ENCODE measurements at regions not wholly inside any gene's neighbourhood (a gene's known extent, or its start where the extent isn't known, plus 50 kb on each side); places are given as distances from the start of the nearest gene placed in this dataset.

- no peaks in the 10 kb centered on the region for H3K36me3 ChIP-seq (replicated peaks in 1 of 2; ENCODE audit: control extremely low read depth in 1 of 2, control insufficient read depth in 1 of 2, extremely low read depth in 1 of 2, insufficient read depth in 2 of 2, low read length in 1 of 2)
- Mint-ChIP-seq H3K27me3 (peaks cover 46% of the 10 kb centered on the region), H3K27ac (no peak overlapping the region), H3K4me1 (no peaks in the 10 kb centered on the region), H3K9me3 (ENCODE audit: insufficient read depth) (no peaks in the 10 kb centered on the region), H3K4me3 (no peak overlapping the region)
- no peak overlapping the region for H3K9ac ChIP-seq (ENCODE audit: low read length)
- ChIA-PET CTCF (no interaction called here), POLR2A (no interaction called here)
- peaks cover 0 to 16% (median 2%) of the 10 kb centered on the region in 4 experiments for H3K27me3 ChIP-seq (replicated peaks in 1 of 4; ENCODE audit: control extremely low read depth in 1 of 4, control insufficient read depth in 3 of 4, insufficient read depth in 4 of 4, low read length in 3 of 4)
- H3K9me3 ChIP-seq (ENCODE audit: control extremely low read depth in 1 of 3, control insufficient read depth in 2 of 3, insufficient read depth in 1 of 3, low read length in 2 of 3): no peaks in the 10 kb centered on the region
- WGBS (ENCODE audit: insufficient coverage): no CpG with 5 or more reads among the region's 1 CpG
- intact Hi-C loops (cut with micrococcal nuclease): no loop called here
- no peaks in the 10 kb centered on the region for H3K4me1 ChIP-seq (ENCODE audit: control insufficient read depth in 2 of 2, insufficient read depth in 2 of 2, low read length in 2 of 2)
- no peak overlapping the region for H3K4me3 ChIP-seq (ENCODE audit: control extremely low read depth in 1 of 5, extremely low read depth in 1 of 5, insufficient read depth in 1 of 5, low read depth in 2 of 5, low read length in 4 of 5)
- no peak overlapping the region for H3K27ac ChIP-seq (ENCODE audit: low read length in 2 of 2)
- H4K20me1 ChIP-seq (ENCODE audit: control insufficient read depth, insufficient read depth, low read length, poor library complexity, severe bottlenecking): no peaks in the 10 kb centered on the region
- H2AFZ ChIP-seq (ENCODE audit: insufficient read depth, low read depth, low read length, poor library complexity, severe bottlenecking): no peak overlapping the region
- H3K79me2 ChIP-seq (ENCODE audit: control insufficient read depth, insufficient read depth, low read length): no peaks in the 10 kb centered on the region
- DNase-seq: no peak
- TF ChIP-seq CTCF (IDR thresholded peaks at IDR 0.05) (no peak), EZH2 (IDR thresholded peaks at IDR 0.05; ENCODE audit: borderline replicate concordance, insufficient read depth, low read depth, low read length, poor library complexity, severe bottlenecking) (no peak)
- no peak for ATAC-seq (ENCODE audit: low read depth)
- no peak overlapping the region for H3K4me2 ChIP-seq (replicated peaks; ENCODE audit: low read depth, low read length, poor library complexity, severe bottlenecking)
Measured at GRCh38 chr20:51253280-51253679, 230.4 kb upstream of the KCNG1 start.

GRCh38 chr20:51249781-51250180 is 226.9 kb upstream of the KCNG1 start:
- no peak for DNase-seq
- Mint-ChIP-seq H3K4me1 (no peaks in the 10 kb centered on the region), H3K4me3 (no peak overlapping the region), H3K27ac (no peak overlapping the region), H3K9me3 (ENCODE audit: insufficient read depth) (no peaks in the 10 kb centered on the region), H3K27me3 (peaks cover 34% of the 10 kb centered on the region)
- ATAC-seq (ENCODE audit: low read depth): no peak
- POLR2A ChIA-PET: no interaction called here
- intact Hi-C loops (cut with micrococcal nuclease): no loop called here
- no peak overlapping the region for H3K9ac ChIP-seq (ENCODE audit: low read length)
- CTCF ChIA-PET: no interaction called here
- no peak for TF ChIP-seq CTCF (IDR thresholded peaks at IDR 0.05)
- no peak for TF ChIP-seq EZH2 (IDR thresholded peaks at IDR 0.05; ENCODE audit: borderline replicate concordance, insufficient read depth, low read depth, low read length, poor library complexity, severe bottlenecking)
- no peak overlapping the region for H3K27ac ChIP-seq (ENCODE audit: low read length in 2 of 2)
- no peaks in the 10 kb centered on the region for H3K4me1 ChIP-seq (ENCODE audit: control insufficient read depth in 2 of 2, insufficient read depth in 2 of 2, low read length in 2 of 2)
- H3K27me3 ChIP-seq (replicated peaks in 1 of 4; ENCODE audit: control extremely low read depth in 1 of 4, control insufficient read depth in 3 of 4, insufficient read depth in 4 of 4, low read length in 3 of 4): peaks cover 0 to 11% (median 0%) of the 10 kb centered on the region in 4 experiments
- 79% methylated on average over 4 of the region's 6 CpGs for WGBS (ENCODE audit: insufficient coverage)
- H3K9me3 ChIP-seq (ENCODE audit: control extremely low read depth in 1 of 3, control insufficient read depth in 2 of 3, insufficient read depth in 1 of 3, low read length in 2 of 3): no peaks in the 10 kb centered on the region
- H3K4me3 ChIP-seq (ENCODE audit: control extremely low read depth in 1 of 5, extremely low read depth in 1 of 5, insufficient read depth in 1 of 5, low read depth in 2 of 5, low read length in 4 of 5): no peak overlapping the region
- no peak overlapping the region for H3K4me2 ChIP-seq (replicated peaks; ENCODE audit: low read depth, low read length, poor library complexity, severe bottlenecking)
- no peak overlapping the region for H2AFZ ChIP-seq (ENCODE audit: insufficient read depth, low read depth, low read length, poor library complexity, severe bottlenecking)
- no peaks in the 10 kb centered on the region for H3K36me3 ChIP-seq (replicated peaks in 1 of 2; ENCODE audit: control extremely low read depth in 1 of 2, control insufficient read depth in 1 of 2, extremely low read depth in 1 of 2, insufficient read depth in 2 of 2, low read length in 1 of 2)
- no peaks in the 10 kb centered on the region for H3K79me2 ChIP-seq (ENCODE audit: control insufficient read depth, insufficient read depth, low read length)
- H4K20me1 ChIP-seq (ENCODE audit: control insufficient read depth, insufficient read depth, low read length, poor library complexity, severe bottlenecking): no peaks in the 10 kb centered on the region
